ENCODE measurements at regions not wholly inside any gene's neighbourhood (a gene's known extent, or its start where the extent isn't known, plus 50 kb on each side); places are given as distances from the start of the nearest gene placed in this dataset.
"Not testable (repeated sequence)": the region's sequence is repeated elsewhere in the genome, so short reads cannot be mapped to it uniquely, and the experiment has no call there.

DNA sequence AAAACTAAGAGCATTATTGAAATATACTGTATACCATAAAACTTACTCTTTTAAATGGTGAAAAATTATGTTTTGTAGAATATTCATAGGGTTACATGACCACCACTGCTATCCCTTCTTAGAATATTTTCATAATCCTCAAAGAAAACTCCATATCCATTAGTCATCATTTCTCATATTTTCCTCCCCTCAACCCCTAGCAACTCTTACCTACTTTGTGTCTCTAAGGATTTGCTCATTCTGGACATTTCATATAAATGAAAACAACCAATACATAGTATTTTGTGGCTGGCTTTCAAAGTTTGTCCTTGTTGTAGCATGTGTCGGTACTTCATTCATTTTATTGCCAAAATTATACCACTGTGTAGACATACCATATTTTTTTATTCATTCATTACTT is 863.8 kb downstream of the KCNA4 start:
- peak; percentile 91 for DNase-seq

DNA sequence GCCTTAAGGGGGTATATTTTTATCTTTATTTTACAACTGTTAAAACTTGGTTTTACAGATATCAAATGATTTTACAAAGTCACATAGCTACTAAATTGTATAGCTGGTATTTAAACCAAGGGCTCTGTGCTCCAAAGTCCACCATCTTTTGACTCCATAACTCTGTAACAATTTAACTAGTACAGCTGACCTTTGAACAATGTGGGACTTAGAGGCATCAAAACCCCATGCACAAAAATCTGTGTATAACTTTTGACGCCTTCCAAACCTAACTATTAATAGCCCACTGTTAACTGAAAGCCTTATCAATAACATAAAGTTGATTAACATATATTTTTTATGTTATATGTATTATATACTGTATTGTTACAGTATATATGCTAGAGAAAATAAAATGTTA is 874.3 kb downstream of the KCNA4 start:
- DNase-seq: not testable (repeated sequence)

DNA sequence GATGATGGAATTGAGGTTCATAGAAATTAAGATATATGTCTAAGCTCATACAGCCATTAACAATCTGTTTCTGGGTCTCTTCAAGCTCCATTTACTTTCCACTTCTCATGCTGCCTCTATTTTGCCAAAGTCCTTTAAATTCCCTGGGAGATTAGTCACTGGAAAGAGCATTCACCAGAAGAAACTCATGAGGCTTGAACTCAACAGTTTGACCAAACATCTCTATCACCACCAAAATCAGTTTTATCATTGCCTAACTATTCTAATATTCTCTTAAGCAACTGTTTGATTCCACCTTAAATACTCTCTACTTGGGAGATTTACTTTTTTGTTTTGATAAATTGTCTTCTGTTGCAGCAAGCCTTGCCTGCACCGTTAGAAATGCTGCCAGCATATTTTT is 881.3 kb downstream of the KCNA4 start:
- DNase-seq: peak; percentile 82

DNA sequence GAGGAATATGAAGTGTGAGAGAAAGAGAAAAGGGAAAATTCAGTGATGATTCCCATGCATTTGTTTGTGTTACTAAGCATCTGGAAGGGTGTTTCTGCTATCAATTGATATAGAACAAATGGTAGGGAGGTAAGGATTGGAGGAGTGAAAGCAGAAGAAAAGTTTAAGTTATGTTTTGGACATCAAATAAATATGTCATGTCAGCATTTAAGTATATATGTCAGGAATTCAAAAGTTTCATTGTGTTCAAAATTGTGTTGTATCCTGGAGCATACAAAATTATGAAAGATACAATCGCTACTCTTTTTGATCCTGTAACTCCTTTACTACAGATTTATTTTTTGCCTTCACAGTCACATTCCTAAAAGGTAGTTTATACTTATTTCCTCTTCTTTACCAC is 885.8 kb downstream of the KCNA4 start:
- DNase-seq: no peak

DNA sequence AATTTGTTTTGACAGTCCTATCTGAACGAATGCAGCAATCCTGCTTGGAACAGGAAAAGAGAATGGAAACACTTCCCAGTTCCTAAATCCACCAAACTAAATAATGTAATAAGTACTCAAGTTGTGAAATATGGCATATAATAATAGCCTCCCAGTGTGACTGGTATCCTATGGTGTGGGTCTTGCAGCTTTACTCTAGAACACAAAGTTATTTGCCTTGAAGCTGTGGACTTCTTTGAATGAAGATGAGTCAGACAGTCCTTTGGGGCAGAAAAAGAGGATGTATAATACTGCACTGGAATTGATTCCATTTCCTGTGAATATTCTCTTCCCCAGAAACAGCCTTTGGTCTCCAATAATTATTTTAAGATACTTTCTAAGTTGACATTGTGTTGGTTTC is 887.0 kb downstream of the KCNA4 start:
- peak; percentile 89 for DNase-seq

DNA sequence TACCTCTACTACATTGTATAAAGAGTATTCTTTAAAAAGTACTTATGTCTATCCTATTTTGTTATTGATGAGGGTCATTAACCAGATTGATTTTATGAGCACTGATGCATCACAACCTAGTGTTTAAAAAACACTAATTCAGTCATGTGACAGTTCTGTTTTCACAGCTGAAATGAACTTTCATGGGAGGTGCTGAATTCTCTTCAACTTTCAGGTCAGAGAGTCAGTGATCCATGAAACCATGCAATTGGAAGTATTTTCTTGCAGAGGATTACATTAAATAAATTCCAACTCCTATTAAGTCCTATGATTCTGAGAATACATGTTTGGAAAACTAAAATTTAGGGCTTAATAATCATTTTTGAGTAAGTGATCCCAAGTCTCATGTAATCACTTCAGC is 889.4 kb downstream of the KCNA4 start:
- DNase-seq: no peak

DNA sequence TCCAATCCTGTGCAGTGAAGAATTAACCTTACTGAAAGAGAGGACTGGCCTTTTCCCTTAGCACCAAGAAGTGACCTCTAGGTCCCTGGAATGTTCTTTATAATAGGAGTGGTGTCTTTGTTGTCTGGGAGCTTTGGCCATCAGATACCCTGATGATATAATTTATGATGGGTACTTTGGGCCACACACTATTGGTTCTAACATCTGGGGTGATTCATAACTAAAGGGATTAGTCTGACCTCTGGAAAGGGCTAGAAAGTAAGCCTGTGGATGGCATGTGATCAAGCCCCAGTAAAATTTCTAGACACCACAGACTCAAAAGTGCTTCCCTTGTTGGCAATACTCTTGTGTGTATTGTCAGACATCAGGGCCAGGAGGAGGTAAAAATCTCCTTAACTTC is 891.2 kb downstream of the KCNA4 start:
- DNase-seq: no peak

DNA sequence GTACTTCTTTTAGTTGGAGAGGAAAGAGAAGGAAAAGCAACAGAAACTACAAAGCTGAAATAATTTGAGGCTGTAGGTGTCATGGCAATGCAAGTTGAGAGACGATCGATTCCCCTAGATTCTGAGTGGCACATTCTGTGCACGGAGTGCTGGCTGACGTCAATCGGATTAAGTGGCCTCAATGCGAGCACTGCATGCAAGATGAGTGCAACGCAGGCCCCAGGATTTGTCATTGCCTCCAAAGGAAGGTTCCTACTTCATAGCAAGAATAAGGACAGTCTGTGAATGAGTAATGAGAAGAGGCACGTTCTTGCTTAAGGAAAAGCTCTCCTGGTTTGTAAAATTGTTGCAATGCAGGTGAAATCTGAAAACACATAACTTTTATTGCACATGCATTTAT is 892.4 kb downstream of the KCNA4 start:
- no peak for DNase-seq

DNA sequence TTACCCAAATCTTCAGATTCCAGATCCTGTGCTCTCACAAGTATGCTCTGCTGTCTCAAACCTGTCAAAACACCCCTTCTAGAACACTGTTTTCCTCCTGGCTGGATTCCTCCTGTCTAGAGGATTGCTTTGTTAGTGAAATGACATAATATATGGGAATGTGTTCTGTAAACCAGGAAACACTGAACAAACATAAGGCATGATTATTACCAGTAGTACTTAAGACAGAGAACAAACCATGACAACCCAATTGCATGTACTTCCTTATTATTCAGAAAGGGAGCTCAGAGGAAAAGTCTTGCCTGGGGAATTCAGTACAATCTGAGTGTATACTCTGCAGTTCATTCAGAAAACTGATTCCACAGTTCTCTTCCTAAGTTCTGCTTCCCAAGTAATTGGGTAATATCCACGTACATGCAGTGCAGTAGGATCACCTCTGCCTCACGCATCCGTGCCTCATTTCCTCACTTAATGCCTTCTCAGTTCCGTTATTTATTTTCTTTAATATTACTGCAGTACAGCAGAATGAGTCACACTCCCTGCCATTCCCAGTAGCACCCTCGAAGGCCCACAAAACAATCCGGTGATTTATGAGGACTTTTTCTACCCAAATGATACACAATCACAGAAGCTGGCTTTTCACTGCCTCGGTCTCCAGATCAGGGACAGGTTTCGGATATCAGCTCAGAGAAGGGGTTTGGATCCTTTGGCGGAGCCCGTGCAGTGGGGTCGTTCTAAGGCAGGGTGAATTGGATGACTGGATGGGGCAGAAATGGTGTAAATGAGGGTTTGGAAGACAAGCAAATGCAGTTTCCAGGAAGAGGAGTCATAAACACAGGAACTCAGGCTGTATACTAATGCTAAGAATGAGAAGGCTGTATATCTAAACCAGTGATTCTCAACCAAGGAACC is 896.9 kb downstream of the KCNA4 start:
- DNase-seq: peak; percentile 91

DNA sequence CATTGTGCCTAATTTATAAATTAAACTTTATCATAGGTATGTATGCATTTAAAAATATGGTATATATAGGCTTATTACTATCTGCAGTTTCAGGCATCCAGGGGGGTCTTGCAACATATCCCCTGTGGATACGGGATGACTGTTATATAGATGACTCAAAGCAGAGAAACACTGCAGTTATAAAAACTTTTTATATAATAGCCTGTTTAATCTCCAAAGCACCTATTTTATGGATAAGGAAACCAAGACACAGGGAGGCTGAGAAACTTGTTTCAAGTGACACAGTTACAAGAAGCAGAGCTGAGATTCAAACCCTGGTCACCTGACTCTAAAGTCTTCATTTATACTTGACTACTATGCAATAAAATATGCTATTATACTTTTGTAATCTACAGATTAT is 897.7 kb downstream of the KCNA4 start:
- peak; percentile 65 for DNase-seq

DNA sequence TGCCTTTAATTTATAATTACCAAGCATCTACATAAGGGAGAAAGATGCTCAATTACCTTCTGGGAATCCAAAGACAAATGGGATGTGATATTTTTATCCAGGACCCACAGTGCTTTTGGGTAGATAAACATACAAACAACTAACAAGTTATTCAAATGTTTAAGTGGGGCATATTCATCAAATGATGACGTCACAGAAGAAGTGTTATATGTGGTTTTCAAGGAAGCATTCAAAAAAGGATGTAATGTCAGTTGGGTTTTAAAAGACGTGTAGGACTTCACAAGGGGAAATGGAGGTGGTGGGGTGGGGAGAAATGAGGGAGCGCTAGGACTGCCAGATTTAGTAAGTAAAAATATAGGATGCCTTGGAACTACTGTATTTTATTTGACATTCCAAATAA is 915.9 kb downstream of the KCNA4 start:
- DNase-seq: no peak

DNA sequence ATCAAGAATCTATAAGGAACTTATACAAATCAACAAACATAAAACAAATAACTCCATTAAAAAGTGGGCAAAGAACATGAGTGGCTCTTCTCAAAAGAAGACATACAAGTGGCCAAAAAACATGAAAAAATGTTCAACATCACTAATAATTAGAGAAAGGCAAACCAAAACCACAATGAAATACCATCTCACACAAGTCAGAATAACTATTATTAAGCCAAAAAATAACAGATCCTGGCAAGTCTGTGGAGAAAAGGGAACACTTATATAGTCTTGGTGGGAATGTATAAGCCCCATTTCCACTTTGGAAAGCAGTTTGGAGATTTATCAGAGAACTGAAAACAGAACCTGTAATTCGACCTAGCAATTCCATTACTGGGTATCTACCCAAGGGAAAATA is 921.0 kb downstream of the KCNA4 start:
- DNase-seq: peak; percentile 38

DNA sequence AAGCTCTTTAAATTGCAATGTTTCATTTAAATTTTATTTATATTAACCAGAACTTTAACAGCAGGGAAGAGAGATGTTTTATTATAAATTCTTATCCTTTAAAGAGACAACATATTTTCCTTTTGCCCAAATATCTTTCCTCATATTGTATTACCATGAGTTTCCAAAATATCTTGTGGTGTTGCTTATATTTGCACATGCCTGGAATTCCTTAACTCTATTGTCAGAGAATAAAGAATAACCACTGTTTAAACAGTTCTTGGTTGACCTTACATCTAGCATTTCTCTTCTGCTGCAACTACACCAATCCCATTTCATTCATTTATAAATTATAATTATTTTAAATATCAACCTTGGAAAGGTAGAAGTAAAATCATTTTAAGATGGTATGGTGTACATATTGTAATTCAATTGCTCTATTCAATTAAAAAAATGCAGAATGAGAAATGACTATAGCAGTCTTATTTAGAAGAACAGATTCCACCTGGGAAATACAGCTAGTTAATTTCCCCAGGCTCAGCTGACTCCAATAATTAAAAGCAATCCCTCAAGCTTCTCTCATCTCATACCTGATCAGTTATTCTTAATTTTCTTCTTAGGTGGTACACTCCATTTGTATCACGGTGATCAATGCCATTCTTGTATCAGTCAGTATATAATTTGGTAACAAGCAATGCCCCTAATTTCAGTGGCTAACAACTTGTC is 923.3 kb downstream of the KCNA4 start:
- peak; percentile 81 for DNase-seq

DNA sequence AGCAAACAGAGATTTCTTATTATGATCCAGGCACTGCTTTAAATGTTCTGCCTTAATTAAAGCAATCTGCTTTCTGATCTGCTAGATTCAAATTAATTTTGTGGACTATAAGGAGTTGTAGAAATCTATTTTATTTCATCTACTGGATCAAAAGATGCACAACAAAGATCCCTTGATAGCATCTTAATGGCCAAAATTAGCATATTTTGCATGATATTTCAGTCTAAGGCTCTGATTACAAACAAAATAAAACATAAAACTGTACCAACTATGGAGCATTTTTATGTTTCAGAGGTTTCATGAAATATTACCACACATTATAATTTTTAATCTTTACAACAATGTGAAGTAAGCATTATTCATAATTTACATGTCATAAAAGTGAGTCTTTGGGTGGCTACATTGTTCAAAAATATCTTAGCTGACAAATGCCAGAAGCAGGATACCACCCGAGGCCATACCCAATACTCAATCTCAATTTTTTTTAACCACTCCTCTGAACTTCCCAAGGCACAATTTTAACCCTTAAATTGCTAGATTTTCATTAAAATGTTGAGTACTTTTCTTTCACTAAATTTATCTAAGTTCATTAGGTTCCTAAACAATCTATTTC is 929.5 kb downstream of the KCNA4 start:
- DNase-seq: peak; percentile 16

DNA sequence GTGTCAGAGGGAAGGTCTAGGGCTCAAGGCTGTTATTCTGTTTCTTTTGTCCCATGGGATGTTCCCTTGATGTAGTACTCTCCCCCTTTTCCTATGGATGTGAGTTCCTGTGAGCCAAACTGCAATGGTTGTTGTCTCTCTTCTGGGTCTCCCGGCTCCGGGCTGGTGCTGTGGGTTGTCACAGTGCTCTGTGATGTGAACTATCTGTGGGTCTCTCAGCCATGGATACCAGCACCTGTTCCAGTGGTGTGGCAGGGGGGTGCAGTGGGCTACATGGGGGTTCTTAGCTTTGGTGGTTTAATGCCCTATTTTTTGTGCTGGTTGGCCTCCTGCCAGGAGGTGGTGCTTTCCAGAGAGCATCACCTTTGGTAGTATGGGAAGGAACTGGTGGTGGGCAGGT is 941.1 kb downstream of the KCNA4 start:
- DNase-seq: no peak

DNA sequence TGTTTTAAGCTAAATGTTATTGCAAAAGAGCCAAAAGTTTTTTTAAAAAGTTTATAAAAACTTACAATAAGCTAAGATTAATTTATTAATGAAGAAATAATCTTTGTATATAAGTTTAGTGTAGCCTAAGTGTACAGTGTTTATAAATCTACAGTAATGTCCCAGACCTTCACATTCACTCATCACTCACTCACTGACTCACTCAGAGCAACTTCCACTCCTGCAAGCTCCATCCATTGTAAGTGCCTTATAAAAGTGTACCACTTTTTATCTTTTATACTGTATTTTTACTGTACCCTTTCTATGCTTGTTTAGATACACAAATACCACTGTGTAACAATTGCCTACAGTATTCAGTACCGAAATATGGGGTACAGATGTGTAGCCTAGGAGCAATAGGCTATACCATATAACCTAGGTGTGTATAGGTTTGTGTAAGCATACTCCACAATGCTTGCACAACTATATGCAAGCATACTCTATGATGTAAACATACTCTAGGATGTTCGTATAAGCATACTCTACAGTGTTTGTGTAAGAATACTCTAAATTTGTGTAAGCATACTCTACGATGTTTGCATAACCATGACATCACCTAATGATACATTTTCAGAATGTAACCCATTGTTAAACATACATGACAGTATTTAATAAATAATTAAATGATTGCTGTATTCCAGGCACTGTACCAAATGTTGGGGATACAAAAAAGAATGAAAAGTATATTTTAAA is 953.0 kb downstream of the KCNA4 start:
- peak; percentile 39 for DNase-seq

DNA sequence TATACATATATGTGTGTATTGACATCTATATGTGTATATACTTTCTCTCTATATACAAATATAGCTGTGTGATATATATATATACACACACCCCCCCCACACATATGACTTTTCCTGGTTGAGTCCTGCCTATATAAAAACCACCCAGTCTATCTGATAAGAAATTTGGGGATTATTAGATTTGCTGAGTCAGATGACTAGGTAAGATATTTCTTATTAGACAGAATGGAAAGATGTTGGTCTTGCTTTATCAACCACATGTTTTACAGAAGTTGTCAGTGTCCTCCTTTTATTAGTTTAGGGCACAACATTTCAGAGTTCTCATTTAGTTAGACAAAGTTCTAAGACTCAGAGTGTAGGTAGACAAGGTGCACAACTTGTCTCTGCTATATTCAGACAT is 953.3 kb downstream of the METTL15 start:
- DNase-seq: no peak

DNA sequence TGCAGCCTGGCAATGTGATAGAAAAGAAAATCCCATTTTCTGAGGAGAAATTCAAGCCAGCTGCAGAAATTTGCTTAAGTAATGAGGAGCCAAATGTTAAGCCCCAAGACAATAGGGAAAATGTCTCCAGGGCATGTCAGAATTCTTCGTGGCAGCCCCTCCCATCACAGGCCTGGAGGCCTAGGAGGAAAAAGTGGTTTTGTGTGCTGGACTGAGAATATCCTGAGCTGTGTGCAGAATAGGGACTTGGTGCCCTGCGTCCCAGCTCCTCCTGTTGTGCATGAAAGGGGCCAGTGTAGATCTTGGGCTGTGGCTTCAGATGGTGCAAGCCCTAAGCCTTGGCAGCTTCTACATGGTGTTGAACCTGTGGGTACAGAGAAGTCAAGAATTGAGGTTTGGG is 948.3 kb downstream of the METTL15 start:
- DNase-seq: not testable (repeated sequence)

DNA sequence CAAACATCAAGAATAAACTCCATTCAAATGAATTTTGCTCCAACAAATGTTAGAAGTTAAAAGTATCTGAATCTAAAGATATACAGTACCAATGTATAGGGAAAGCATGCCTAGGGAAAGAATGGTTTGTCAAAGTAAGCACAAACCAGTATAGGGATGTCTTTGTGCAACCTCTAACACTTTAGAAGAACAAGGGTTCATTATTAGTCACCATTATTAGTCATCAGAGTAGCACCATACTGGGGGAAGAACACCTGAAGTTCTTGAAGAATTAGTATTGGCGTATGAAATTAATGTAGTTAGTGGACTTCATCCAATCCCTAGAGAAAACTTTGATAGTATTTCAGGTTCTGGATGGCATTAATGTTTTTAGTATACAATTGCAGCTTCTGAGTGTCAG is 943.7 kb downstream of the METTL15 start:
- no peak for DNase-seq

DNA sequence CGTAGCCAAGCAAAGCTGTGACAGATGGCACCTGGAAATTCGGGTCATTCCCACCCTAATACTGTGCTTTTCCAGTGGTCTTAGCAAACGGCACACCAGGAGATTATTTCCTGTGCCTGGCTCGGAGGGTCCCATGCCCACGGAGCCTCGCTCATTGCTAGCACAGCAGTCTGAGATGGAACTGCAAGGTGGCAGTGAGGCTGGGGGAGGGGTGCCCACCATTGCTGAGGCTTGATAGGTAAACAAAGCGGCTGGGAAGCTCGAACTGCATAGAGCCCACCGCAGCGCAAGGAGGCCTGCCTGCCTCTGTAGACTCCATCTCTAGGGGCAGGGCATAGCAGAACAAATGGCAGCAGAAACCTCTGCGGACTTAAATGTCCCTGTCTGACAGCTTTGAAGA is 942.8 kb downstream of the METTL15 start:
- not testable (repeated sequence) for DNase-seq

DNA sequence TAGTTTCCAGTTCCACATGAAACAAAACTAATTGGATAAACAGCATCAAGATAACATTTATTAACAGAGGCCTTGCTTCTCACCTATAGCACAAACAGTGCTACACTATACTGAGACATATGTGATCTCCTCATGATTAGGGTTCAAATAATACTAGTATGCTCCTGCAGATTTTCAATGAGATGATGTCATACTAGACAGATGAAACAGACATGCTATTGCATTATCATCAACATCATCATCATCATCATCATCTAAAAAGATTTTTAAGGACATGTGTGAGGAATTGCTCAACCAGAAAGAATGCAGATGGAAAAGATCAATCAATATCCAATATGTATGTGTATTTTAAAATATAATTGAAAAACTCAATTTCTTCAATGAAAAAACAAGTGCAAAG is 932.3 kb downstream of the METTL15 start:
- DNase-seq: no peak

DNA sequence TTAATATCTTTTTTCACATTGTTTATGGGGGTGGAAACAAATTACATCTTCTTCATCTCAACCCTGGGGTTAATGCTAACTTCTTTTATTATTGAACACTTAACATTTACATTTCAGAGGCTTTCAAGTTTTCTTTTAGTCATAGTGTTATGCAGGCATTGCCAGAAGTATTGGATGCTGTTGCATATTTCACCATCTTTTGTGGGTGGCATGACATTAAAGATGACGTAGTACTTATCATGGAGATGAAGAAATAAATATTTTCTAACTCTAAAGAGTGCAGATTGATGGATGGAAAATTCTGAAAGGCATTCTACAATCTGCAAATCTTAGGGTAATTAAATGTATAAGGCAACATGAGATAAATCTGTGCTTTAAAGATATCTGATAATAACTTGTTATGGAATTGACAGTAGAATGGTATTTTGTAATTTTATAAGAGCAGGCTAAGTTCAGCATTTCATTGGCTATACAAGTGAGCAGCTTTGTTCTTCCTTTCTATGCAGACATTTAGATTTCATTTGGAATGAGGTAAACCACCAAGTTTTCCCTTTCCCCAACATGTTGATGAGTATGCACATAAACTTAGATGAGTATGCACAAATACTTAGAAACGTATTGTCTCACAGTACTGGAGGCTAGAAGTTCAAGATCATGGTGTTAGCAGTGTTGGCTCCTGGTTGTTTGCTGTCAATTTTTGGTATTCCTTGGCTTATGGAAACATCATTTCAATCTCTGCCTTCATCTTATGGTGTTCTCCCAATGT is 924.4 kb downstream of the METTL15 start:
- no peak for DNase-seq
